ENCODE measurements at regions not wholly inside any gene's neighbourhood (a gene's known extent, or its start where the extent isn't known, plus 50 kb on each side); places are given as distances from the start of the nearest gene placed in this dataset.

DNA sequence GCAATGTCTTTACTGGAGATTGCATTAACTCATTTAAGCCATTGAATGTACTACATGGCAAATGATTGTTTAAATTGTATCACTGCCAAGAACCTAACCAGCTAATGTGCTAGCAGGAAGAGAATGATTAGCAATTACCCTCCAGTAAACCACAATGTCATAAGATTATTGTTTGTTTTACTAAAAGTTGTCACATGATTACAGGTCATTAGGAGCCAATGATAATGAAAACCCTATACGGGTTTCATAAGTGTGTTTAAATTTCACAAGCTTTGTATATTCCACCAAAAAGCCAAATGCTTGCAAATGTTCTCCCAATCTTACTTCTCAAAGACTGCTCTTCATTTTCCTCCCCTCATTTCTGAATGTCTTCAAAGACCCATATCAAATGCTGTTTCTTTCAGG lies 76.5 kb upstream of the PPP1R3C start:
- H3K4me1 Mint-ChIP-seq: no peaks in the 10 kb centered on the region
- intact Hi-C loops (cut with micrococcal nuclease): no loop called here

DNA sequence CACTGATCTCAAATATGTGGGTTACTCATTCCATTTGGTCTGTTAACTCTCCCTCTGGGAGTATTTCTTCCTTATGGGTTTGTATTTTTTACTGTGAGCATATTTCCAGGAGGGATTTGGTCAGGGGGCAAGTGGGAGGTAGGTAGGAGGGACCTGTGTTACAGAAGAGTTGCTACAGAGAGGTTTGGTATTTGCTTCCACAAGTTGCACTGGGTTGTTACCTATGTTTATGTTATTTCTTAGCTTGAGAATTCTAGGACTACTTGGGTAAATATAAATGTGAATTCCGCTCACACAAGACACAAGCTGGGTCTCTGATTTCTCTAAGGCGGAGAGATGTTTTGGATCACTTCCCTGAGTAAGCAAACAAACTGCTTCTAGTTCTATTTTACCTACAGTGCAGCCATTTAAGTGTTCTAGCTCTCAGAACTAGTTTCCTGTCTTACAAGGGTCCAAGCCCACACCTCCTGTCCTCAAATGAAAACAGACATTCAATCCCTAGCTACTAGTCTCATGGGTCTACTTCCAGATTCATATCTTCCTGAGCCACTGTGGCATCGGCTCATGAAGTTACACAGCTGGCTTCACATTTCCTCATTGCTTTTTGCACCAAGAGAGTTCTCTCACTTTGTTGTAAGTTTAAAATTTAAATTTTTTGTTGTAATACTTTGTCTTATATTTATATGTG lies 75.4 kb upstream of the PPP1R3C start:
- TF ChIP-seq, protein P1, sequence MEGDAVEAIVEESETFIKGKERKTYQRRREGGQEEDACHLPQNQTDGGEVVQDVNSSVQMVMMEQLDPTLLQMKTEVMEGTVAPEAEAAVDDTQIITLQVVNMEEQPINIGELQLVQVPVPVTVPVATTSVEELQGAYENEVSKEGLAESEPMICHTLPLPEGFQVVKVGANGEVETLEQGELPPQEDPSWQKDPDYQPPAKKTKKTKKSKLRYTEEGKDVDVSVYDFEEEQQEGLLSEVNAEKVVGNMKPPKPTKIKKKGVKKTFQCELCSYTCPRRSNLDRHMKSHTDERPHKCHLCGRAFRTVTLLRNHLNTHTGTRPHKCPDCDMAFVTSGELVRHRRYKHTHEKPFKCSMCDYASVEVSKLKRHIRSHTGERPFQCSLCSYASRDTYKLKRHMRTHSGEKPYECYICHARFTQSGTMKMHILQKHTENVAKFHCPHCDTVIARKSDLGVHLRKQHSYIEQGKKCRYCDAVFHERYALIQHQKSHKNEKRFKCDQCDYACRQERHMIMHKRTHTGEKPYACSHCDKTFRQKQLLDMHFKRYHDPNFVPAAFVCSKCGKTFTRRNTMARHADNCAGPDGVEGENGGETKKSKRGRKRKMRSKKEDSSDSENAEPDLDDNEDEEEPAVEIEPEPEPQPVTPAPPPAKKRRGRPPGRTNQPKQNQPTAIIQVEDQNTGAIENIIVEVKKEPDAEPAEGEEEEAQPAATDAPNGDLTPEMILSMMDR (IDR thresholded peaks at IDR 0.05): no peak
- H3K36me3 ChIP-seq (replicated peaks in 1 of 2; ENCODE audit: control insufficient read depth in 1 of 2, insufficient read depth in 2 of 2, low read length in 2 of 2): no peaks in the 10 kb centered on the region
- no peak for DNase-seq
- 80% methylated on average over 3 of the region's 3 CpGs for WGBS (ENCODE audit: insufficient coverage)
- H4K20me1 ChIP-seq (ENCODE audit: insufficient read depth, low read length): no peaks in the 10 kb centered on the region
- Mint-ChIP-seq H3K27me3 (ENCODE audit: low read depth in 3 of 3) (peaks cover 0 to 8% (median 5%) of the 10 kb centered on the region in 3 donors), H3K9me3 (no peaks in the 10 kb centered on the region), H3K36me3 (no peaks in the 10 kb centered on the region), H3K27ac (no peak overlapping the region), H3K4me1 (no peaks in the 10 kb centered on the region), H3K4me3 (no peak overlapping the region)
- no peaks in the 10 kb centered on the region for H3K4me1 ChIP-seq (ENCODE audit: control insufficient read depth in 1 of 2, insufficient read depth in 2 of 2, low read length in 2 of 2)
- no peak overlapping the region for H3K9ac ChIP-seq (ENCODE audit: insufficient read depth, low read length, poor library complexity, severe bottlenecking)
- intact Hi-C loops (cut with micrococcal nuclease): no loop called here
- H2AFZ ChIP-seq (ENCODE audit: insufficient read depth, low read depth, low read length, poor library complexity, severe bottlenecking): no peak overlapping the region
- no peaks in the 10 kb centered on the region for H3K9me3 ChIP-seq (replicated peaks in 1 of 2; ENCODE audit: control insufficient read depth in 1 of 2, insufficient read depth in 1 of 2, low read length in 2 of 2)
- no peak overlapping the region for H3K27ac ChIP-seq (ENCODE audit: low read depth in 1 of 2, low read length in 2 of 2)
- H3K27me3 ChIP-seq (ENCODE audit: control insufficient read depth in 2 of 2, insufficient read depth in 2 of 2, low read length in 2 of 2): no peaks in the 10 kb centered on the region
- H3K79me2 ChIP-seq (ENCODE audit: insufficient read depth, low read length): no peaks in the 10 kb centered on the region
- H3K4me3 ChIP-seq (replicated peaks in 1 of 3; ENCODE audit: low read depth in 2 of 3, low read length in 3 of 3): no peak overlapping the region
- no peak overlapping the region for H3K4me2 ChIP-seq (replicated peaks; ENCODE audit: extremely low read depth, low read length, poor library complexity, severe bottlenecking)

More for the DNA sequence above, 76.5 kb upstream of the PPP1R3C start:
- Mint-ChIP-seq H3K9me3 (peaks cover 0 to 3% (median 0%) of the 10 kb centered on the region in 7 donors), H3K27ac (no peak overlapping the region), H3K27me3 (ENCODE audit: low read depth in 3 of 3) (peaks cover 0 to 8% (median 3%) of the 10 kb centered on the region in 3 donors), H3K4me3 (no peak overlapping the region), H3K36me3 (no peaks in the 10 kb centered on the region)
- WGBS (ENCODE audit: insufficient coverage): no CpG with 5 or more reads among the region's 1 CpG
- DNase-seq: no peak
- Histone ChIP-seq H3K36me3 (replicated peaks in 1 of 2; ENCODE audit: control insufficient read depth in 1 of 2, insufficient read depth in 2 of 2, low read length in 2 of 2) (no peaks in the 10 kb centered on the region), H3K4me2 (replicated peaks; ENCODE audit: extremely low read depth, low read length, poor library complexity, severe bottlenecking) (no peak overlapping the region), H3K4me1 (ENCODE audit: control insufficient read depth in 1 of 2, insufficient read depth in 2 of 2, low read length in 2 of 2) (no peaks in the 10 kb centered on the region), H3K27ac (ENCODE audit: low read depth in 1 of 2, low read length in 2 of 2) (no peak overlapping the region), H3K27me3 (ENCODE audit: control insufficient read depth in 2 of 2, insufficient read depth in 2 of 2, low read length in 2 of 2) (no peaks in the 10 kb centered on the region), H3K4me3 (replicated peaks in 1 of 3; ENCODE audit: low read depth in 2 of 3, low read length in 3 of 3) (no peak overlapping the region), H2AFZ (ENCODE audit: insufficient read depth, low read depth, low read length, poor library complexity, severe bottlenecking) (no peak overlapping the region), H3K79me2 (ENCODE audit: insufficient read depth, low read length) (no peaks in the 10 kb centered on the region), H3K9me3 (replicated peaks in 1 of 2; ENCODE audit: control insufficient read depth in 1 of 2, insufficient read depth in 1 of 2, low read length in 2 of 2) (no peaks in the 10 kb centered on the region), H4K20me1 (ENCODE audit: insufficient read depth, low read length) (no peaks in the 10 kb centered on the region), H3K9ac (ENCODE audit: insufficient read depth, low read length, poor library complexity, severe bottlenecking) (no peak overlapping the region)
- TF ChIP-seq, protein P1 (IDR thresholded peaks at IDR 0.05): no peak

Measured in CD14-positive monocyte (primary cell).